Nephron (organoid): ENCODE measurements at regions not wholly inside any gene's neighbourhood (a gene's known extent, or its start where the extent isn't known, plus 50 kb on each side); places are given as distances from the start of the nearest gene placed in this dataset.
A peak's percentile ranks its signal among the peaks of the same experiment; 100 is the strongest.

Experiments used
- H3K27ac Mint-ChIP-seq, 3 experiments: 2 replicates each; pipeline ENCODE4 v1.8.0; 2020; ENCODE audit warnings: mixed read lengths in 3 of 3, mild to moderate bottlenecking in 2 of 3, moderate library complexity in 1 of 3
- H3K27me3 Mint-ChIP-seq: 2 replicates; pipeline ENCODE4 v1.8.0; 2021; ENCODE audit warnings: low read depth, mild to moderate bottlenecking, moderate library complexity, mixed read lengths
- H3K36me3 Mint-ChIP-seq: 2 replicates; pipeline ENCODE4 v1.8.0; 2020; ENCODE audit warnings: low read depth, mixed read lengths
- H3K4me1 Mint-ChIP-seq: 2 replicates; pipeline ENCODE4 v1.8.0; 2020; ENCODE audit warnings: mixed read lengths
- H3K4me3 Mint-ChIP-seq, 3 experiments: 2 replicates each; pipeline ENCODE4 v1.8.0; 2020; ENCODE audit warnings: mild to moderate bottlenecking in 3 of 3, mixed read lengths in 3 of 3, moderate library complexity in 2 of 3
- H3K9me3 Mint-ChIP-seq: 2 replicates; pipeline ENCODE4 v1.8.0; 2020; ENCODE audit warnings: mixed read lengths
- CTCF ChIP-seq, 3 experiments: fragments of 200-600 bp; sonication (generic); IDR thresholded peaks; one replicate each; pipeline ENCODE4 v1.5.0; 2021; ENCODE audit warnings: antibody characterized with exemption in 3 of 3; ENCODE audit not compliant: unreplicated experiment in 3 of 3

- H3K27ac Mint-ChIP-seq = peak overlapping the region in 1 of 3 experiments; percentile 73
- H3K9me3 Mint-ChIP-seq = no peaks in the 10 kb centered on the region
- H3K4me1 Mint-ChIP-seq = peaks cover 29% of the 10 kb centered on the region
Observed at GRCh38 chr2:219777388-219777787, 150.0 kb downstream of the SLC4A3 start.

GRCh38 chr2:219778189-219778588 is 150.8 kb downstream of the SLC4A3 start:
- Mint-ChIP-seq H3K27ac (peak overlapping the region in 2 of 3 experiments; percentile 49 to 50), H3K4me3 (no peak overlapping the region), H3K9me3 (no peaks in the 10 kb centered on the region), H3K36me3 (no peaks in the 10 kb centered on the region), H3K27me3 (peaks cover 16% of the 10 kb centered on the region), H3K4me1 (peaks cover 31% of the 10 kb centered on the region)
- no peak for TF ChIP-seq CTCF (IDR thresholded peaks at IDR 0.05; ENCODE audit: unreplicated experiment in 3 of 3)

More at GRCh38 chr2:219777388-219777787, 150.0 kb downstream of the SLC4A3 start:
- Mint-ChIP-seq H3K36me3 (no peaks in the 10 kb centered on the region), H3K27me3 (peaks cover 20% of the 10 kb centered on the region), H3K4me3 (no peak overlapping the region)
- TF ChIP-seq CTCF (IDR thresholded peaks at IDR 0.05; ENCODE audit: unreplicated experiment in 3 of 3) = no peak

- Mint-ChIP-seq H3K36me3 (no peaks in the 10 kb centered on the region), H3K27me3 (peaks cover 8% of the 10 kb centered on the region), H3K4me3 (no peak overlapping the region), H3K27ac (peak overlapping the region in 2 of 3 experiments; percentile 66 to 81), H3K9me3 (peaks cover 3% of the 10 kb centered on the region), H3K4me1 (peaks cover 37% of the 10 kb centered on the region)
- no peak for TF ChIP-seq CTCF (IDR thresholded peaks at IDR 0.05; ENCODE audit: unreplicated experiment in 3 of 3)
Observed at GRCh38 chr2:219782737-219783348, 155.4 kb downstream of the SLC4A3 start.

GRCh38 chr2:219783359-219783975 is 156.0 kb downstream of the SLC4A3 start:
- H3K36me3 Mint-ChIP-seq = no peaks in the 10 kb centered on the region
- peaks cover 8% of the 10 kb centered on the region for H3K27me3 Mint-ChIP-seq
- peaks cover 3% of the 10 kb centered on the region for H3K9me3 Mint-ChIP-seq
- no peak for TF ChIP-seq CTCF (IDR thresholded peaks at IDR 0.05; ENCODE audit: unreplicated experiment in 3 of 3)
- peaks cover 31% of the 10 kb centered on the region for H3K4me1 Mint-ChIP-seq
- H3K27ac Mint-ChIP-seq = peak overlapping the region in 2 of 3 experiments; percentile 66 to 81
- no peak overlapping the region for H3K4me3 Mint-ChIP-seq

- Mint-ChIP-seq H3K27me3 (peaks cover 8% of the 10 kb centered on the region), H3K36me3 (no peaks in the 10 kb centered on the region), H3K27ac (peak overlapping the region in 2 of 3 experiments; percentile 66 to 81)
Observed at GRCh38 chr2:219784178-219784577, 156.7 kb downstream of the SLC4A3 start.

More at GRCh38 chr2:219784178-219784577, 156.7 kb downstream of the SLC4A3 start:
- no peak overlapping the region for H3K4me3 Mint-ChIP-seq
- TF ChIP-seq CTCF (IDR thresholded peaks at IDR 0.05; ENCODE audit: unreplicated experiment in 3 of 3) = no peak
- H3K9me3 Mint-ChIP-seq = peaks cover 3% of the 10 kb centered on the region
- H3K4me1 Mint-ChIP-seq = peaks cover 36% of the 10 kb centered on the region
